ENCODE measurements at regions not wholly inside any gene's neighbourhood (a gene's known extent, or its start where the extent isn't known, plus 50 kb on each side); places are given as distances from the start of the nearest gene placed in this dataset.

DNA sequence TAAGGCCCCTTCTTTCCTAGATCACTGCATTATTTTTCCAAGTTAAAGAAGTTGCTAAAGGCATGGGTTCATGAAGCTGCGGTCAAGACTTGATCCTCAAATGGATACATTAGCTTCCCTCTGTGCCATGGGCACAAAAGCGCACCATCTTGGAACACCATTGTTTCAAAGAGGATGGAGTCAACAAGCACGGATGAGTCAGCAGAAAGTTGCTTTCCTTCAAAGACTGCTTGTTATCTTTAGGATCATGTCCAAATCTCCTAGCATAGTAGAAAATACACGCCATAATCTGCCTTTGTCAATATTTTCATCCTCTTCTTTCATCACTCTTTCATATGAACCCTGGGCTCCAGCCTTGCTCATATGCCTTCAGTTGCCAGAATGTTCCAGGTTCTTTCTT lies 226.8 kb upstream of the GATB start:
- H3K27me3 Mint-ChIP-seq (ENCODE audit: low read depth): peaks cover 3% of the 10 kb centered on the region
- peaks cover 16% of the 10 kb centered on the region for H3K4me1 Mint-ChIP-seq (ENCODE audit: low read depth)
- H3K4me3 Mint-ChIP-seq: no peak overlapping the region
- H3K36me3 Mint-ChIP-seq (ENCODE audit: low read depth): peaks cover 4% of the 10 kb centered on the region
- peaks cover 6% of the 10 kb centered on the region for H3K9me3 Mint-ChIP-seq
- no peak overlapping the region for H3K27ac Mint-ChIP-seq

DNA sequence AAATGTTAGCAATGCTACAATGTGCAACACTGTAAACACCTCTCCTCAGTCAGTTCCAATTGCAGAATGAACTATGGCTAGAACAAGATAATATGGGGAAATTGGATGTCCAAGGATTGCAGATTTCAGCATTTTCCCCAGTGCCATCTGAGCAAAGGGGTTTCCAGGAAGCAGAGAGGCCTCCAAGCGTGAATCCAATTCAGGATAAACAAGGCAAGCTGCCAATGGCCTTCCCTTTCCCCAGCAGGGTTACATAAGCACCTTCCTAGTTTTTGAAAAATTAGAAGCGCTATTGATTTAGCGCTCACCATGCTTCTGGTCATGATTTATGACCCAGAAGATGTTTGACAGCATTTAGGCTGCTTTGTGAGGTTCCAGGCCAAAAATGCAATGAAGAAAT lies 223.0 kb upstream of the GATB start:
- Mint-ChIP-seq H3K36me3 (ENCODE audit: low read depth) (peaks cover 6% of the 10 kb centered on the region), H3K9me3 (peaks cover 20% of the 10 kb centered on the region), H3K27me3 (ENCODE audit: low read depth) (peaks cover 6% of the 10 kb centered on the region), H3K27ac (no peak overlapping the region), H3K4me1 (ENCODE audit: low read depth) (no peaks in the 10 kb centered on the region), H3K4me3 (no peak overlapping the region)

DNA sequence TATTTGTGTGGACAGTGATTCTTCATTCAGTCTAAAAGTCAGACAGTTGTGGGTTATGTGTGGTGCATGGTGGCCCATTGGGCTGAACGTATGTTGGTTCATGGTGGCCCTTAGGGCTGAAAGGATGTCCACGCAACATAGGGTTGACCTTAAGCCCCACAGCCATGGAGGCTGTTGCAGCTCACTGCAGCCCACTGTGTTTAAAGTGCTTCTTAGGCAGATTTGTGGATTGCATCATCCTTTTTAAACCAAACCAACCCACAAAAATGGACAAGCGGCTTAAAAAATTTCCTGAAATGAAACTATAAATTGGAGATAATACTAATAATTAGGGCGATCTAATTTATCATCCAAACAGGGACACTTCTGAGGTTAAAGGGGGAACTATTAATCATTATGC lies 219.0 kb upstream of the GATB start:
- Mint-ChIP-seq H3K27me3 (ENCODE audit: low read depth) (peaks cover 3% of the 10 kb centered on the region), H3K4me3 (no peak overlapping the region), H3K4me1 (ENCODE audit: low read depth) (no peaks in the 10 kb centered on the region), H3K36me3 (ENCODE audit: low read depth) (peaks cover 18% of the 10 kb centered on the region), H3K9me3 (peaks cover 41% of the 10 kb centered on the region), H3K27ac (no peak overlapping the region)

DNA sequence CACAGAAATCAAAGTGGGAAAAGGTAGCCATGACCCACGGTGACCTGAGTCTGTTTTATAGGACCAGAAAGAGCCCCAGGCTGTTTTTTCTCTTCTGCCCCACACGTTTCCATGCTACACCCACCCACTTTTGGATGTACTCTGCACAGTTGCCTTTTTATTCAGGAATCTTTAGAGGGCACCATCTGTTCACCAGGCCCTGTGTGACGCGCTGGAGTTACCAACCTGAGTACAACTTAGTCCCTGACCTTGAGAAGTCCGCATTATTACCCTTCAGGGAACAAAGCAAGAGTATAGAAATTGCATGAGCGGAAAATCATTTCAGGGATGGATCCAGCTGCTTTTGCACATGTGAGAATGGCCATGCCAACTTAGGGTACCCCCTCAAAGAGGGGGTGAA lies 207.8 kb upstream of the GATB start:
- H3K27ac Mint-ChIP-seq: no peak overlapping the region

DNA sequence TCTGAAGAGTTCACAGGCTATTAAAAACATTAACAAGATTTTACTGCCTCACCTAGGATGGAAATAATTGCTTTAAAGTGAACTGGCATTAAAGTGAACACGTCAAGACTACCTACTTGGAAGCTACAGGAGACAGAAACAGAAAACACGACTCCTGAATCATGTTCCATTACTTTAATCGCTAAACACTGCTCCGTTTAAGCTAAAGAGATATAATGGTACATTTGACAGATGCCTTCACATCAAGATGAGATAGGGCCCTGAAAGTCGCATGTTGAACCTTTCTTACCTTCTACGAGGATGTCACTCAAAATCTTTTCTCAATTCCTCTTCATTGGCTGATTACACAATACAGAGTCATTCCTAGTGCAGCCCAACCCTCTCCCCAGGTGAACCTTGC lies 206.3 kb upstream of the GATB start:
- peaks cover 10% of the 10 kb centered on the region for H3K9me3 Mint-ChIP-seq
- peaks cover 16% of the 10 kb centered on the region for H3K27me3 Mint-ChIP-seq (ENCODE audit: low read depth)
- no peak overlapping the region for H3K27ac Mint-ChIP-seq
- no peaks in the 10 kb centered on the region for H3K36me3 Mint-ChIP-seq (ENCODE audit: low read depth)
- no peak overlapping the region for H3K4me3 Mint-ChIP-seq
- H3K4me1 Mint-ChIP-seq (ENCODE audit: low read depth): peaks cover 1% of the 10 kb centered on the region

More for the DNA sequence above, 207.8 kb upstream of the GATB start:
- Mint-ChIP-seq H3K4me3 (no peak overlapping the region), H3K36me3 (ENCODE audit: low read depth) (no peaks in the 10 kb centered on the region), H3K9me3 (peaks cover 6% of the 10 kb centered on the region), H3K4me1 (ENCODE audit: low read depth) (no peaks in the 10 kb centered on the region), H3K27me3 (ENCODE audit: low read depth) (peaks cover 5% of the 10 kb centered on the region)

DNA sequence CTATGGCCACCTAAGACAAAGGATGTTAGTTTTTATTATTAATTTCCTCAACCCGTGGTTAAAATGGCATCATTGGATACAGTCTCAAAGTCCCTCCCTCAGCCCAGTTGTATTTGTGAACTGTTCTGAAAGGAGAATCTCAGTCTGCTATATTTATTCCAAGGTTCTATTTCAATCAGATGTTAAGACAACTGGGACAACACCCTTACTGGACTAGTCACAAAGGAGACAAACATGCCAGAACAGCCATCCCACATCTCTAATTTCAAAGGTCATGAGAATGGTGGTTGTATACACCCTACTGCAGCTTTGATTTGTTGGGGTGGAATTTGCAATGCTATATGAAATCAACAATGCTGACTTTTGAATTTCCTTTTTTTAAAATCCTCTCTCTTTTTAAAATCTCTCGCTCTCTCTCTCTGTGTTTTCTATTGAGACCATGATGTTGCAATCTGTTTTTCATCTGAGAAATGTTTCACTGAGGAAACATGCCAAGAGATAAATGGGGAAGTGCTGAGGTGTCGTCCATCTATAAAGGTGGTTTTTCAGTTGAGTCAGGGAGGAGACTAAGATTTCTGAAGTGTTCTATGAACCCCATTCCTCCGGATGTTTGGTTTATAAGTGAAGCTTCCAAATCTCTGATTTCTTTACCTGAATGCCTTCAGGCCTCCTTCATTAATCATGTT lies 201.5 kb upstream of the GATB start:
- no peak overlapping the region for H3K4me3 Mint-ChIP-seq
- peaks cover 1% of the 10 kb centered on the region for H3K4me1 Mint-ChIP-seq (ENCODE audit: low read depth)
- no peaks in the 10 kb centered on the region for H3K36me3 Mint-ChIP-seq (ENCODE audit: low read depth)
- peaks cover 10% of the 10 kb centered on the region for H3K9me3 Mint-ChIP-seq
- H3K27ac Mint-ChIP-seq: no peak overlapping the region
- peaks cover 23% of the 10 kb centered on the region for H3K27me3 Mint-ChIP-seq (ENCODE audit: low read depth)

DNA sequence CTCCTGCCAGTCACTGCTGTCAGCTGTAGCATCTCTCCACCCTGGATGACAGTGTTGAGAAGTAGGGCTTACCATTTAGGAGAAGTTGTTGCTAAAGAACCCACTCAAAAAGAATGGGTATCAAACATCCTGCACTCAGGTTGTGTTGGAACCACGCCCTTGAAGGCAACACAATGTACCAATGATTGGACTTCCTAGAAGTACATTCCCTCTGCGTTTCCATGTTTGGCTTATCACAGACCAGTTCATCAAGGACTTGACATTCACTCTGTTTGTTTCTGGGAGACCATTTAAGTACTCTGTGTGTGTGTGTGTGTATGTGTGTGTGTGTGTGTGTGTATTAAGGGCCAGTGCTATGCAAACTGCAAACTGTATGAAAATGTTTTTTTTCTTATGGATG lies 200.6 kb upstream of the GATB start:
- Mint-ChIP-seq H3K27me3 (ENCODE audit: low read depth) (peaks cover 26% of the 10 kb centered on the region), H3K27ac (no peak overlapping the region), H3K36me3 (ENCODE audit: low read depth) (no peaks in the 10 kb centered on the region), H3K4me1 (ENCODE audit: low read depth) (peaks cover 1% of the 10 kb centered on the region), H3K9me3 (peaks cover 10% of the 10 kb centered on the region), H3K4me3 (no peak overlapping the region)

DNA sequence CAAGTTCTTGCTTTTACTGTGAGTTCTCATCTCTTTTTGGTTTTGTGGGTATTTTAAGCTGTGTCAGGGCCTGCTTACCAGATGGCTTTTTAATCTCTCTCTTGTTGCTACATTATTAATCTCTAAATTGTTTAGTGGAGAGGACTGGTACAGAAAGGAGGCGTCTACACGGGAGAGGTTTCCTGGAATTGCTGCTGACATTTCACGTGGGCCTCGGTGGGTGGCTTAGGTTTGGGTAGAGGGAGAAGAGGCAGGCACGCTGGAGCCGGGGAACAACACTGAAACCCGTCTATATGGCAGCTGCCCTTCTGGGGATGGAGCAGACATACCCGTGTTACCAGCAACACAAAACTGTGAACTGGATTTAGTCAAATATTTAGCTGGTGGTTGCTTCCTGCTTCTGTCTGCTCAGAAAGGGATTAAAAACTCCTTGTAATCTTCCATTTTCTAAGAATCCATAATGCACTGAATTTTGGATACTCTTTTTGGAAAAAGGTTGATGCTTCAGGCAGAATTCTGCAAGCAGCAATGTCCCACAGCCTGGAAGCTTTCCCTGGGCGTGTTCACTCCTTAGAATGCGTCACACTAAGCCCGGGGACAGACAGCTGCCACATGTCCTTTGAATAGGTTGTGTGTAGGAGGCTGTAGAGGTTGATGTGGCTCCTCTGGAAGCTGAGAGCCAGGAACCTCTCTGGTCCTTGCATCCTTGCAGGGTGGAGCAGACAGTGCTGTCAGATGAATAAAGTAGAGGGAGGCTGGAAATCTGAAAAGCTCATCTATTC lies 199.8 kb upstream of the GATB start:
- Mint-ChIP-seq H3K36me3 (ENCODE audit: low read depth) (no peaks in the 10 kb centered on the region), H3K4me1 (ENCODE audit: low read depth) (peaks cover 1% of the 10 kb centered on the region), H3K4me3 (no peak overlapping the region), H3K27ac (no peak overlapping the region), H3K9me3 (peaks cover 10% of the 10 kb centered on the region), H3K27me3 (ENCODE audit: low read depth) (peaks cover 29% of the 10 kb centered on the region)

DNA sequence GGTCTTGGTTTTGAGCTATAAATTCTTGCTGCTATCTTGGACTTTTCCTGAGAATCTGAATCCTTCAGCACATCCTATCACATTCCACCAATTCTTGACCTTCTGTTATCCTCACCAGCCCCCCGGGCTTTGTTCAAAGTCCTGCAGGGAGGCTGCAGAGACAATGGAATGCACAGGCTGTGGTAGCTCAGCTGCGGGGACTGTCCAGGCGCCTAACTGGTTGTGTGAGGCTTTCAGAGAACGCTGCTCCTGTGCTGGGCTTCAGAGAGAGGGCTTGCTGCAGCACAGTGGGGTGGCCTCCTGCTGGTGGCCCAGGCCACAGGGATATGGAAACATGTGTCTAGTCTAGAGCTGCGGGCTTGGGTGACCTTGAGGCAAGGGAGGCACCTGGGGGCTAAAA lies 196.3 kb upstream of the GATB start:
- no peak overlapping the region for H3K4me3 Mint-ChIP-seq
- peaks cover 19% of the 10 kb centered on the region for H3K27me3 Mint-ChIP-seq (ENCODE audit: low read depth)
- H3K36me3 Mint-ChIP-seq (ENCODE audit: low read depth): no peaks in the 10 kb centered on the region
- no peak overlapping the region for H3K27ac Mint-ChIP-seq
- no peaks in the 10 kb centered on the region for H3K4me1 Mint-ChIP-seq (ENCODE audit: low read depth)
- H3K9me3 Mint-ChIP-seq: no peaks in the 10 kb centered on the region

DNA sequence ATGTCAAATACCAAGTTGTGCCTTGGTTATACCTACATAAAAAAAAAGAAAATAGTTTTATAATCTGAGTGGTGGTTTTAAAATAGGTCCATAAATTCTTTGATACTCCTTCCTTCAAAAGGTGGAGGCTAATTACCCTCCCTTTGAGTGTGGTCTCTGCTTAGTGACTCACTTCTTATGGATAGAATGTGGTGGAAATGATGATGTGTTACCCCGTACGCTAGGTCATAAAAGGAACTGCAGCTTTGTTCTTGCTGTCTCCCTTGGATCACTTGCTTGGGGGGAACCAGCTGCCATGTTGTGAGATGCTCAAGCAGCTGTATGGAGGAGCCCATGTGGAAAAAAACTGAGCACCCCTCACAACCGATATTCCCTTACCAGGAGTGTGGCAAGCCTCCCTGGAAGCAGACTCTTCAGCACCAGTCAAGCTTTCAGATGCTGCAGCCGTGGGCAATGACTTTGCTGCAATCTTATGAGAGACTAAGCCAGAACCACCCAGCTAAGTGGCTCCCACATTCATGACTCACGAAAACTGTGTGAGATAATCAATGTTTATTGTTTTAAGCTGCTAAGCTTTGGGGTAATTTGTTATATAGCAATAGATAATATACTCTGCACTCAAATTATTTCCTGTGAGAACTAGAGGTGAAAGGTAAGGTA lies 195.0 kb upstream of the GATB start:
- Mint-ChIP-seq H3K27me3 (ENCODE audit: low read depth) (peaks cover 19% of the 10 kb centered on the region), H3K9me3 (no peaks in the 10 kb centered on the region), H3K27ac (no peak overlapping the region), H3K4me1 (ENCODE audit: low read depth) (no peaks in the 10 kb centered on the region), H3K36me3 (ENCODE audit: low read depth) (no peaks in the 10 kb centered on the region), H3K4me3 (no peak overlapping the region)

DNA sequence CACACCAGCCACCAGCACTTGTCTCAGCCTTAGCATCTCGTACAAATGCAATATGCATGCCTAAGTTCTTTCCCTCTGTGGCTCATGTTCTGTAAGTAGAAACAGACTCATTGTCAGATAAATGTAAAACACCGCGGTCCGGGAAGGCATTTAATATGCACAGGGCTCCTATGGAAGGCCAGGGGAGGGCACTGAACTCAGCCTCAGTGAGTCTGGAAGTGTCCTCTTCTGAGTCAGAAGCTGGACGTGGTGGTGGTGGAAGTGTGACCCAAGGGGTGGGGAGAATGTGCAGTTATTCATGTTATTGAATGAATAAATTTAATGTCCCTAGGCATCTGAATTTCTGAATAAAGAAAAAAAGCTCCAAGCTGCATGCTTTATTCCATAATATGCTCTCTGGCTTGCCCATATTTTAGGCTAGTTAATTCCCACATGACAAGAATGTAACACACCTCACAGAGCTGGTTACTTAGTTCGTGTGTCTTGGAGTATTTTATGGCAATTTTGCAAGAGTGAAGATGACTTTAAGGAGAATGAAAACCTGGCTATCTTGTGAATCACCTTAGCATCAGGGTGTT lies 193.1 kb upstream of the GATB start:
- H3K27me3 Mint-ChIP-seq (ENCODE audit: low read depth): peaks cover 19% of the 10 kb centered on the region
- H3K36me3 Mint-ChIP-seq (ENCODE audit: low read depth): no peaks in the 10 kb centered on the region
- H3K4me3 Mint-ChIP-seq: no peak overlapping the region

DNA sequence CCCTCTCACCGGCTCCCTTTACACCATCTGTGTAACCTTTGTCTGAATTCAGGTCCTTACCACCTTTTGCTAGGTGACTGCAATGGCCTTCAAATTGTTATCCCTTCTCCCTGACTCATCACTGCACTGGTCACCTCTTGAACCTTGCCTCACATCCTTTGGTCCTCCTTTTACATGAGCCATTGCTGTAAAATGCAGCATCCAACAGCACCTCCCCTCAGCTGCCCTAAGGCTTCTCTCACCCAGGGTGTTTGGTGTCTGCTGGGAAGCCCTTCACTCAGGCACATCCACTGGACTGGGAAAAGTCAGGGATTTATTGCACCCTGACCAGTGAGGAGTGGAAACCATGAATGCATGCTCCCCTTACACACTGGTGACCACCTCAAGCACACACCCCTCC lies 192.5 kb upstream of the GATB start:
- H3K9me3 Mint-ChIP-seq: peaks cover 4% of the 10 kb centered on the region
- peaks cover 19% of the 10 kb centered on the region for H3K27me3 Mint-ChIP-seq (ENCODE audit: low read depth)
- H3K4me3 Mint-ChIP-seq: no peak overlapping the region
- H3K4me1 Mint-ChIP-seq (ENCODE audit: low read depth): no peaks in the 10 kb centered on the region
- H3K27ac Mint-ChIP-seq: no peak overlapping the region
- no peaks in the 10 kb centered on the region for H3K36me3 Mint-ChIP-seq (ENCODE audit: low read depth)

More for the DNA sequence above, 193.1 kb upstream of the GATB start:
- Mint-ChIP-seq H3K27ac (no peak overlapping the region), H3K9me3 (peaks cover 4% of the 10 kb centered on the region), H3K4me1 (ENCODE audit: low read depth) (no peaks in the 10 kb centered on the region)

DNA sequence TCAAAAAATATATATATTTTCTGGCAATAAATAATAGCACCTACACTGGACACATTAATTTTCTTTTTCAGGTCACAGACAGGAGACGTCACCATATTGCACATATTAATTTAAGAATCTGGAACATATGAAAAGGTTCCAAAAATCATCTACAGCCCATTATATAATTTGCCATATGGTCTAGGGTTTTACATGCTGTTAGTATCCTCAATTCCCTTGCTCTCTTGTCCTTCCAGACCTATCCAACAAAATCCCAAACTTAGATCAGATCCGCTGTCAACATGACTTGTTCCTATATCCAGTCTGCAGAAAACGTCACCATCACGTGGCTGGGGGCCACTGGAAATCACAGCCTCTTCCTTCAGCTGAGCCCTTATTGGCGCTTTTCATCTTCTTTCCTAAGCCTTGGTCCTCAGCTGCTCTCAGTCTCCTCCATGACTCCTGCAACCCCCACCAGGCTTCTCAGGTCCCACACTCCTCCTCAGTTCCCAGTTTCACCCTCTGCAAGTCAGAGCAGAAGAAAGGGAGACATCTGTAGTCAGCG lies 192.0 kb upstream of the GATB start:
- Mint-ChIP-seq H3K27me3 (ENCODE audit: low read depth) (peaks cover 15% of the 10 kb centered on the region), H3K27ac (no peak overlapping the region), H3K4me1 (ENCODE audit: low read depth) (no peaks in the 10 kb centered on the region), H3K9me3 (peaks cover 9% of the 10 kb centered on the region), H3K4me3 (no peak overlapping the region), H3K36me3 (ENCODE audit: low read depth) (peaks cover 2% of the 10 kb centered on the region)

DNA sequence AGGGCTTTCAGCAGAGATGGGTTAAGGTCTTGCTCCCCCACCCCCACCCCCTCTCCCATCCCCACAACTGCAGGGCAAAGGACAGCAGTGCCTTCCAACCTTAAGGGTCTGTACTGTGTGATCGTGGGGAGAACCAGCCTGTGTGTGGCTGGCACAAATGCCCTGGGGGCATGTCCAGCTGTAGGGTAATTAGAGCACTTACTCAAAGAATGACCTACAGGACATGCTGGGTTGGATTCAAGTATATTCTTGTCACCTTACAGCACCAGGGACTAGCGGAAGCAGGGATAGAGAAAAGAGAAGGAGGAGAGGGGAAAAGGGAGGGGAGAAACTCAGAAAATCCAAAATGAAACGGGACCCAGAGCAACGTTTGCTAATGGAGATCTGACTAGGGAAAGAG lies 191.3 kb upstream of the GATB start:
- H3K4me1 Mint-ChIP-seq (ENCODE audit: low read depth): no peaks in the 10 kb centered on the region
- H3K36me3 Mint-ChIP-seq (ENCODE audit: low read depth): peaks cover 2% of the 10 kb centered on the region
- peaks cover 12% of the 10 kb centered on the region for H3K27me3 Mint-ChIP-seq (ENCODE audit: low read depth)
- peaks cover 16% of the 10 kb centered on the region for H3K9me3 Mint-ChIP-seq
- no peak overlapping the region for H3K27ac Mint-ChIP-seq
- H3K4me3 Mint-ChIP-seq: no peak overlapping the region
